IPS-15b (cell line): ENCODE measurements at regions not wholly inside any gene's neighbourhood (a gene's known extent, or its start where the extent isn't known, plus 50 kb on each side); places are given as distances from the start of the nearest gene placed in this dataset.
"Not testable (repeated sequence)": the region's sequence is repeated elsewhere in the genome, so short reads cannot be mapped to it uniquely, and the experiment has no call there.

Experiments
- H3K27me3 ChIP-seq: one replicate; pipeline ENCODE4 v1.6.1; 2013; ENCODE audit warnings: low read length; ENCODE audit not compliant: control insufficient read depth, insufficient read depth
- H3K36me3 ChIP-seq: one replicate; pipeline ENCODE4 v1.6.1; 2013; ENCODE audit warnings: low read length; ENCODE audit not compliant: control insufficient read depth, insufficient read depth
- H3K4me1 ChIP-seq: one replicate; pipeline ENCODE4 v1.6.1; 2013; ENCODE audit warnings: mild to moderate bottlenecking, low read length; ENCODE audit not compliant: control insufficient read depth, insufficient read depth
- H3K4me3 ChIP-seq: one replicate; pipeline ENCODE4 v1.5.1; 2013; ENCODE audit warnings: low read depth, low read length
- H3K9ac ChIP-seq: one replicate; pipeline ENCODE4 v1.6.1; 2013; ENCODE audit warnings: low read depth, mild to moderate bottlenecking, low read length
- H3K9me3 ChIP-seq: one replicate; pipeline ENCODE4 v1.6.1; 2013; ENCODE audit warnings: mild to moderate bottlenecking, low read length; ENCODE audit not compliant: control insufficient read depth, insufficient read depth

- Histone ChIP-seq H3K9ac (peak overlapping the region; percentile 81), H3K4me1 (no peaks in the 10 kb centered on the region), H3K9me3 (no peaks in the 10 kb centered on the region), H3K27me3 (no peaks in the 10 kb centered on the region), H3K4me3 (peak overlapping the region; percentile 86), H3K36me3 (no peaks in the 10 kb centered on the region)
Measured at GRCh38 chr19:37303591-37304171, 67.2 kb upstream of the ZNF527 start.

DNA sequence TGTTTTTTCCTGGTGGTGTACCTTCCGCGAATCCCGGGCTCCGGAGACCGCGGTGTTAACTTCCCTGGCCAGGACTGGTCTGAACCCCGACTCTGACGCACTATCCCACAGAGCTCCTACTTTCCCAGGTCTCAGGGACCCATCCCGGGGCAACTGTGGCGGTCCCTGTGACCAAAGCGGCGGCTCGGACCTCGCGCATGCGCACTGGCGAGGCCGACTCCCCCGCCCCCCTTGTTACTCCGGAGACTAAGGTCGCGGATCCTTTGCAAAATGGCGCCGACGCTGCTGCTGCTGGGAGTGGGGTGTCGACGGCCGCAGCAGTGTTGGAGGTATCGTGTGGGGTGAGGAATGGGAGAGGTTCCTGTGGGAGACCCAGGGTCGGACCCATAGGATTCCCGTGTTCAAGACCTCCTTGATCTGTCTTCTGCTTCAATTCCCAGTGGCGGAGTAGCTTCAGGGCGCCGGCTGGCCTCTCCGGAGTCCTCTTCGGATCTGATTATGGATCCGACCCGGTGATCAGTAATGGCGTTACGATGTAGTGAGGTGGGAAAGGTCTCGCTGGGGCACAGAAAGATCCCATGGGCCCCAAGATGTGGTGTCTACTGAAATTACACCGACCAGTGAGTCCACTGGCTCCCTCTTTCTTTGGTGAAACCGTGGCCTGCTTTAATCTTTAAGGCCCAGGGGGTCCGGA is 66.6 kb upstream of the ZNF527 start:
- no peaks in the 10 kb centered on the region for H3K9me3 ChIP-seq
- peak overlapping the region; percentile 86 for H3K4me3 ChIP-seq
- peak overlapping the region; percentile 81 for H3K9ac ChIP-seq

GRCh38 chr19:37304884-37305255 is 66.0 kb upstream of the ZNF527 start:
- Histone ChIP-seq H3K9me3 (no peaks in the 10 kb centered on the region), H3K9ac (no peak overlapping the region), H3K36me3 (no peaks in the 10 kb centered on the region), H3K27me3 (no peaks in the 10 kb centered on the region), H3K4me3 (peak overlapping the region; percentile 86), H3K4me1 (no peaks in the 10 kb centered on the region)

More for the DNA sequence above, 66.6 kb upstream of the ZNF527 start:
- Histone ChIP-seq H3K4me1 (no peaks in the 10 kb centered on the region), H3K27me3 (no peaks in the 10 kb centered on the region), H3K36me3 (no peaks in the 10 kb centered on the region)

DNA sequence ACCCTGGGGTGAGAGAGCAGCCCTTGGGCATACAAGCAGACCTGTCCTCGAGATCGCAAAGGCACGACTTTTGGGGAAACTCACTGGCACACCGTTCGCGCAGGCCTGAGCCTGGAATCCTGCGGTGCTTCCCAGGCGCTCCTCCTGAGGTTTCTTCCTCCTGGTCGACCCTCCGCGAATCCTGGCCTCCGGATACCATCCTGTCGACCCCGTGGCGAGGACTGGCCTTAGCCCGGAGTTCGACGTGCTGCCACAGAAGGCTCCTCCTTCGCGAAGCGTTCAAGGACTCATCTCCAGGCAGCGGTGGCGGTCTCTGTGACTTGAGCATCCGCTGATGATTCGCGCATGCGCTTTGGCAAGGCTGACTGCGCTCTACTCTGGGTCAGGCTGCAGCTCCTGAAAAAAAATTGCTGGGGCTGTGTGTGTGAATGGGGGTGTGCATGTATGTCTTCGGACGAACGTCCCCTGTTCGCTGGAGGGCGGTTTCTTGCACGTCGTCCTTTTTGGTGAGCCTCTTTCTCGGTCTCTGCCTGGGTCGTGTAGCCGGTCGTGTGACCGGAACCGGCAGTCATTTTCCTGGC is 64.4 kb upstream of the ZNF527 start:
- Histone ChIP-seq H3K36me3 (no peaks in the 10 kb centered on the region), H3K4me1 (peaks cover 2% of the 10 kb centered on the region), H3K27me3 (no peaks in the 10 kb centered on the region), H3K9ac (no peak overlapping the region), H3K9me3 (no peaks in the 10 kb centered on the region), H3K4me3 (no peak overlapping the region)

DNA sequence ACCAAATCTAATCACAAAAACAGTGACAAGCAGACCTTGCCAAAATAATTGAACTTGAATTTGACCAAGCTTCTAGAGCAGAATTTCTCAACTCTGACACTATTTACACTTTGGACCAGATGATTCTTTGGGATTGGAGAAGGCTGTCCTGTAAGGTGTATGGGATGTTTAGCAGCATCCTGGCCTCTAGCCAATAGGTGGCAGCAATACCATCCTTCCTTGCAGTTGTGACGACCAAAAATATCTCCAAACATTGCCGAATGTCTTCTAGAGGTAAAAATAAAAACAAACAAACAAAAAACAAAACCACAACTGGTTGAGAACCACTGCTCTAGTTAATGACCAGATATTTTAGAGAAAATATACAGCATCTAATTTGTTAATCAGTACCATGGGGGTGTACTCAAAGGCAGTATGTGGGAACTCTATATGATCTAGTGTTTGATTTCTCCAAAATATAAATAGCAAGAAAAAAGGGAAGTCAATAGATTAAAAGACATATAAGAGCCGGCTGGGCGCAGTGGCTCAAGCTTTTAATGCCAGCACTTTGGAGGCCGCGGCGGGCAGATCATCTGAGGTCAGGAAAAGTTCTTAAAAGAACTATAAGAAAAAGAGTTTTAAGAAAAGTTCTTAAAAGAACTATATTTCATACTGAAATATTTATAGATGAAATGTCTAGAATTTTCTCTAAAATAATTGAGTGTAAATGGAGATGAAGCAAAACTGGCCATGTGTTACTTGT is 60.9 kb upstream of the ZNF527 start:
- Histone ChIP-seq H3K9me3 (no peaks in the 10 kb centered on the region), H3K36me3 (no peaks in the 10 kb centered on the region), H3K4me1 (peaks cover 7% of the 10 kb centered on the region), H3K27me3 (no peaks in the 10 kb centered on the region), H3K4me3 (no peak overlapping the region), H3K9ac (no peak overlapping the region)

DNA sequence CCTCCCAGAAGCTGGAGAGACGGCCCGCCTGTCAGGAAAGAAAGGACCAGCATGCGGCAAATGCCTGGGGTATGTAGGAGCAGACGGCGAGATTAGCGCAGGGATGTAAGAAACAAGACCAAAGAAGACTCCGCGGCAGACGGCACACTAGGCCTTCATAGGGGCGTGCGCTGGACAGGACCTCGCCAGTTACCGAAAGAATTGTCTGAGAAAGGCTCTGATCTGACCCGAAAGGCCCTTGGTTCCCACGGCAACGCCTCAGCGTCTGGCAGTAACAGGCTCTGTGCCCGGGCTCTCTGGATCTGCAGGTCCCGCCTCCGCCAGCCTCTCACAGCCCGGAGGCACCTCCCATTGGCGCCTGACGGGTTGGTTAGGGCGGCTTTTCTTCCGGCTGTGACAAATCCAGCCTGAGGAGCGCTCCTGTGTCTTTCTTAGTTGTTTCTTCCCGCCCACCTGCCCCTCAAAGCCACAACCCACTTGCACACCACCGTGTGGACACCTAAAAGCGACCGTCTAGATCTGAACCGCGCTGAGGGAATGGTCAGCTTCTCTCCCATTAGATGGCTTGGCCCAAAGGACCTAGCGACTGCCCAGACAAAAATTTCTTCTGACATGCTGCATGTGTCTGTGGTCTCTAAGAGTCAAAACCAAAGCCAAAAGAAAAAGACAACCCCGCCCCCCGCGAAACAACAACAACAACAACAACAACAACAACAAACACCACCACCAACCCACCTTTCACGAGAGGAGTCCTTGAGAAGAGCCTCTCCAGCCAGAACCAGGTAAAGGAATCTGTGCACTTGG is 58.2 kb upstream of the ZNF527 start:
- Histone ChIP-seq H3K9ac (peak overlapping the region; percentile 37), H3K4me3 (peak overlapping the region; percentile 56)
- not testable (repeated sequence) for H3K9me3 ChIP-seq, H3K27me3 ChIP-seq, H3K36me3 ChIP-seq, H3K4me1 ChIP-seq

DNA sequence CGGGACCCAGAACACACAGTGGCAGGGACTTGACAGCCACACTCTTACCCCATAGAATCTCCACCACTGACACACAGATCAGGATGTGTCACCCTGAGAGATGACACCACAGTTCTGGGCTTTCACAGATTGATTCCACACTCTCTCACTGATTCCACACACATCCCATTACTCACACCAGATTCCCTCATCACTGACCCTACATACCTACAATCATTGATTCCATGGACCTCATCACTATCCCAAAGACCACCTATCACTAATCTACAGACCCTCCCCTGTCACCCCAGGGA is 57.6 kb upstream of the ZNF527 start:
- Histone ChIP-seq H3K4me1 (peaks cover 9% of the 10 kb centered on the region), H3K4me3 (peak overlapping the region; percentile 56), H3K9ac (no peak overlapping the region), H3K27me3 (no peaks in the 10 kb centered on the region), H3K9me3 (no peaks in the 10 kb centered on the region), H3K36me3 (no peaks in the 10 kb centered on the region)

DNA sequence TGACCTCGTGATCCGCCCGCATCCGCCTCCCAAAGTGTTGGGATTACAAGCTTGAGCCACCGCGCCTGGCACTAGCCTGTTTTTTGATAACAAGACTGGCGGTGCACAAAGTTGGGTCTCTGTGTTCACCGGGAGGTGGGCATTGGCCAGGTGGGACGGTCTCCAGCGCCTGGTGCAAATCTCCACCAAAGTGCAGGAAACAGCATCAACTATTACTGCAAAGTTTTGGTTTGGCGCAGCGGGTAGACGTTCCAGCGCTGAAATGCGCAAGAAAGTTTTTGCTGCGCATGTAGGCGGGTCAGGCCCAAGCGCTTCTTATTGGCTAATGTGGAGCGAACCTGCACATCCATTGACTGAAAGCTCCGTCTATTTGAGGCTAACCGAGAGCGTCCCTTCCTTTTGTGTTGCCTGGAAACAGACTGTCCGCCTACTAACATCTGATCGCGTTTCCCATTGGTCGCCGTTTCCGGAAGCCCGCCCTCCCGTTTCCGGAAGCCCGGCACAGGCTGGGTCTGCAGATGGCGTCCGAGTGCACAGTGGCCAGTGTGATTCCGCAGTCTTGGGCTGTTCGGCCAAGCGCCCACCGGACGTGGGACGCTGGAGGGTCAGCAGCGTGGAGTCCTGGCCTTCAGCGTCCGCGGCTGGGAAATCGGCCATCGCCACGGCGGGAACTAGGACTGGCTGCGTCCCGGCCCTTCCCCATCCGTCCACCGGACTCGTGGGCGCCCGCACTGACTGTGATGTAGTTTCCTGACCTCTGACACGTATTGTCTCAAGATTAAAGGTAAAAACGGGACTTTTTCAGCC is 53.3 kb upstream of the ZNF527 start:
- peak overlapping the region; percentile 77 for H3K9ac ChIP-seq
- H3K9me3 ChIP-seq: no peaks in the 10 kb centered on the region
- no peaks in the 10 kb centered on the region for H3K36me3 ChIP-seq
- H3K27me3 ChIP-seq: no peaks in the 10 kb centered on the region
- H3K4me1 ChIP-seq: peaks cover 21% of the 10 kb centered on the region
- peak overlapping the region; percentile 91 for H3K4me3 ChIP-seq

GRCh38 chr19:37320988-37321387 is 49.9 kb upstream of the ZNF527 start:
- not testable (repeated sequence) for H3K9ac ChIP-seq, H3K27me3 ChIP-seq, H3K9me3 ChIP-seq, H3K36me3 ChIP-seq
- peak overlapping the region; percentile 54 for H3K4me3 ChIP-seq
- peaks cover 17% of the 10 kb centered on the region for H3K4me1 ChIP-seq
